GM19238 (cell line): ENCODE measurements at regions not wholly inside any gene's neighbourhood (a gene's known extent, or its start where the extent isn't known, plus 50 kb on each side); places are given as distances from the start of the nearest gene placed in this dataset.

ENCODE experiments used
- DNase-seq: peaks from one replicate; pipeline ENCODE4 v3.0.0; 2011; ENCODE audit warnings: low spot score; ENCODE audit not compliant: insufficient read length

- DNase-seq, result no peak
Measured at GRCh38 chr5:138666226-138666742, 86.9 kb upstream of the CTNNA1 start.

- DNase-seq, result no peak
Measured at GRCh38 chr5:138665261-138665660, 88.0 kb upstream of the CTNNA1 start.

GRCh38 chr5:138664276-138664943 is 88.8 kb upstream of the CTNNA1 start:
- DNase-seq, result no peak

GRCh38 chr5:138663561-138663960 is 88.4 kb upstream of the HSPA9 start:
- no peak for DNase-seq

GRCh38 chr5:138663009-138663408 is 87.8 kb upstream of the HSPA9 start:
- no peak for DNase-seq

GRCh38 chr5:138662599-138662998 is 87.4 kb upstream of the HSPA9 start:
- no peak for DNase-seq

- DNase-seq, result no peak
Measured at GRCh38 chr5:138661991-138662434, 86.8 kb upstream of the HSPA9 start.

GRCh38 chr5:138661291-138661960 is 86.2 kb upstream of the HSPA9 start:
- DNase-seq, result no peak

GRCh38 chr5:138660051-138660572 is 84.9 kb upstream of the HSPA9 start:
- DNase-seq, result no peak

GRCh38 chr5:138659561-138659960 is 84.4 kb upstream of the HSPA9 start:
- DNase-seq, result no peak

- DNase-seq, result no peak
Measured at GRCh38 chr5:138659121-138659520, 83.9 kb upstream of the HSPA9 start.

GRCh38 chr5:138658676-138659075 is 83.5 kb upstream of the HSPA9 start:
- no peak for DNase-seq

- no peak for DNase-seq
Measured at GRCh38 chr5:138657360-138657759, 82.2 kb upstream of the HSPA9 start.

- DNase-seq, result no peak
Measured at GRCh38 chr5:138656916-138657315, 81.7 kb upstream of the HSPA9 start.

- no peak for DNase-seq
Measured at GRCh38 chr5:138655530-138656190, 80.5 kb upstream of the HSPA9 start.

- peak; percentile 34 for DNase-seq
Measured at GRCh38 chr5:138654281-138654867, 79.2 kb upstream of the HSPA9 start.

GRCh38 chr5:138653502-138653901 is 78.3 kb upstream of the HSPA9 start:
- no peak for DNase-seq

- DNase-seq, result no peak
Measured at GRCh38 chr5:138651767-138652117, 76.5 kb upstream of the HSPA9 start.

- no peak for DNase-seq
Measured at GRCh38 chr5:138651058-138651766, 76.0 kb upstream of the HSPA9 start.

GRCh38 chr5:138650196-138650595 is 75.0 kb upstream of the HSPA9 start:
- no peak for DNase-seq

- no peak for DNase-seq
Measured at GRCh38 chr5:138649775-138650174, 74.6 kb upstream of the HSPA9 start.
